ENCODE measurements at regions not wholly inside any gene's neighbourhood (a gene's known extent, or its start where the extent isn't known, plus 50 kb on each side); places are given as distances from the start of the nearest gene placed in this dataset.

- no peak for DNase-seq (ENCODE audit: low read depth in 2 of 2)
Measured at GRCh38 chr21:41594268-41594667, 86.3 kb upstream of the TMPRSS2 start.

- no peak for DNase-seq (ENCODE audit: low read depth in 2 of 2)
Measured at GRCh38 chr21:41593760-41594138, 85.8 kb upstream of the TMPRSS2 start.

GRCh38 chr21:41593051-41593759, 85.2 kb upstream of the TMPRSS2 start:
- DNase-seq (ENCODE audit: low read depth in 2 of 2), result no peak

GRCh38 chr21:41589620-41590175, 81.7 kb upstream of the TMPRSS2 start:
- DNase-seq (ENCODE audit: low read depth in 2 of 2), result no peak

GRCh38 chr21:41589131-41589530, 81.2 kb upstream of the TMPRSS2 start:
- DNase-seq (ENCODE audit: low read depth in 2 of 2), result no peak

GRCh38 chr21:41585199-41585994, 77.4 kb upstream of the TMPRSS2 start:
- no peak for DNase-seq (ENCODE audit: low read depth in 2 of 2)

GRCh38 chr21:41584603-41585176, 76.7 kb upstream of the TMPRSS2 start:
- no peak for DNase-seq (ENCODE audit: low read depth in 2 of 2)

GRCh38 chr21:41583274-41583790, 75.4 kb upstream of the TMPRSS2 start:
- DNase-seq (ENCODE audit: low read depth in 2 of 2), result no peak

- no peak for DNase-seq (ENCODE audit: low read depth in 2 of 2)
Measured at GRCh38 chr21:41582866-41583265, 74.9 kb upstream of the TMPRSS2 start.

- DNase-seq (ENCODE audit: low read depth in 2 of 2), result no peak
Measured at GRCh38 chr21:41582298-41582840, 74.4 kb upstream of the TMPRSS2 start.

GRCh38 chr21:41581592-41582228, 73.8 kb upstream of the TMPRSS2 start:
- DNase-seq (ENCODE audit: low read depth in 2 of 2), result no peak

GRCh38 chr21:41580758-41581554, 73.0 kb upstream of the TMPRSS2 start:
- no peak for DNase-seq (ENCODE audit: low read depth in 2 of 2)

GRCh38 chr21:41579692-41580091, 71.7 kb upstream of the TMPRSS2 start:
- DNase-seq (ENCODE audit: low read depth in 2 of 2), result no peak

GRCh38 chr21:41578716-41579115, 70.8 kb upstream of the TMPRSS2 start:
- DNase-seq (ENCODE audit: low read depth in 2 of 2), result no peak

- DNase-seq (ENCODE audit: low read depth in 2 of 2), result no peak
Measured at GRCh38 chr21:41578083-41578482, 70.1 kb upstream of the TMPRSS2 start.

GRCh38 chr21:41576013-41576615, 68.2 kb upstream of the TMPRSS2 start:
- DNase-seq (ENCODE audit: low read depth in 2 of 2), result no peak

GRCh38 chr21:41573902-41574690, 66.1 kb upstream of the TMPRSS2 start:
- no peak for DNase-seq (ENCODE audit: low read depth in 2 of 2)

GRCh38 chr21:41571938-41572510, 64.1 kb upstream of the TMPRSS2 start:
- DNase-seq (ENCODE audit: low read depth in 2 of 2), result no peak

- DNase-seq (ENCODE audit: low read depth in 2 of 2), result no peak
Measured at GRCh38 chr21:41570791-41571355, 62.9 kb upstream of the TMPRSS2 start.

All from dermis microvascular lymphatic vessel endothelial cell (primary cell).